Spleen (tissue), 11 donors: ENCODE measurements at regions not wholly inside any gene's neighbourhood (a gene's known extent, or its start where the extent isn't known, plus 50 kb on each side); places are given as distances from the start of the nearest gene placed in this dataset.

Source experiments
- DNase-seq: peaks from one replicate; pipeline ENCODE4 v3.0.0-alpha.2; 2020
- H3K27ac ChIP-seq, 8 donors: fragments of 200-600 bp; sonication (generic) in 7 of 8; 1 replicate in 4 of 8; 2 replicates in 4 of 8; pipeline versions ENCODE4 v1.5.0 to v1.8.0; 2016 to 2021; ENCODE audit warnings: inconsistent platforms in 4 of 8, mild to moderate bottlenecking in 4 of 8, moderate library complexity in 1 of 8
- H3K27me3 ChIP-seq, 7 donors: fragments of 200-600 bp; sonication (generic) in 6 of 7; replicated peaks in 1 of 7; 1 replicate in 4 of 7; 2 replicates in 3 of 7; pipeline versions ENCODE4 v1.5.0 to v1.8.0; 2016 to 2021; ENCODE audit warnings: inconsistent platforms in 3 of 7, mild to moderate bottlenecking in 1 of 7
- H3K36me3 ChIP-seq, 6 donors: fragments of 200-600 bp; sonication (generic) in 5 of 6; 1 replicate in 4 of 6; 2 replicates in 2 of 6; pipeline versions ENCODE4 v1.5.0 to v1.8.0; 2016 to 2021; ENCODE audit warnings: inconsistent platforms in 2 of 6
- H3K4me1 ChIP-seq, 6 donors: fragments of 200-600 bp; sonication (generic) in 5 of 6; 1 replicate in 3 of 6; 2 replicates in 3 of 6; pipeline versions ENCODE4 v1.5.0 to v1.8.0; 2016 to 2021; ENCODE audit warnings: inconsistent platforms in 3 of 6
- H3K4me3 ChIP-seq, 8 donors: fragments of 200-600 bp; sonication (generic) in 7 of 8; 1 replicate in 4 of 8; 2 replicates in 4 of 8; pipeline versions ENCODE4 v1.5.0 to v1.8.0; 2016 to 2021; ENCODE audit warnings: inconsistent platforms in 4 of 8, mild to moderate bottlenecking in 4 of 8, moderate library complexity in 2 of 8
- H3K9me3 ChIP-seq, 8 donors: fragments of 200-600 bp; sonication (generic) in 7 of 8; 1 replicate in 4 of 8; 2 replicates in 4 of 8; pipeline versions ENCODE4 v1.5.0 to v1.8.0; 2016 to 2021; ENCODE audit warnings: inconsistent platforms in 4 of 8
- CTCF ChIP-seq, 11 experiments: fragments of 200-600 bp in 7 of 11; fragments of 450-650 bp in 4 of 11; sonication (generic) in 4 of 11; IDR thresholded peaks in 8 of 11; conservative IDR thresholded peaks in 3 of 11; 1 replicate in 7 of 11; 2 replicates in 4 of 11; pipeline versions ENCODE4 v1.4.0 to v1.8.0; 2016 to 2021; ENCODE audit warnings: antibody characterized with exemption in 11 of 11, inconsistent platforms in 4 of 11, mild to moderate bottlenecking in 1 of 11
- POLR2A ChIP-seq, 3 donors: fragments of 450-650 bp; IDR thresholded peaks; one replicate each; pipeline ENCODE4 v1.5.1; 2017; ENCODE audit warnings: antibody characterized with exemption in 3 of 3, mild to moderate bottlenecking in 1 of 3
- POLR2AphosphoS5 ChIP-seq, 3 donors: sonication (generic); formaldehyde crosslinking; IDR thresholded peaks; one replicate each; pipeline ENCODE4 v1.5.1; 2017; ENCODE audit warnings: antibody characterized with exemption in 3 of 3
- WGBS, 5 donors: extraction: QIAGEN DNeasy Blood & Tissue Kit in 3 of 5; methylation state at CpG; one replicate each; pipeline versions ENCODE4 v1.1.5 to v1.1.7; 2013 to 2018; 5-methylcytosine and 5-hydroxymethylcytosine counted together
- intact Hi-C: fragments of 100-400 bp; cut with DNase I; formaldehyde crosslinking; loops from one replicate; pipeline ENCODE4 v1.15.0; 2023; ENCODE audit warnings: low total_unique reads
- donor health status: healthy with polysubstance abuse.
- donor health status: DM: no; HTN: no; CAD: no; lungs with moderate emphysema.
- donor health status: DM: no; HTN: no; CAD: no.
- donor health status: Bipolar disorder and iron deficiency.
- donor health status: healthy.
- donor health status: DM: no; HTN: no; CAD: no.
- donor health status: DM: yes; HTN: yes; CAD: no.

- no peak overlapping the region for H3K4me3 ChIP-seq
- H3K36me3 ChIP-seq, result no peaks in the 10 kb centered on the region
- 48 to 70% (median 56%) methylated on average over 8 of the region's 8 CpGs for WGBS, 5 donors
- H3K4me1 ChIP-seq, result no peaks in the 10 kb centered on the region
- no peak overlapping the region for H3K27ac ChIP-seq
- H3K27me3 ChIP-seq, result no peaks in the 10 kb centered on the region
- intact Hi-C loops, result no loop called here
- no peak for DNase-seq
- TF ChIP-seq CTCF (IDR thresholded peaks at IDR 0.05 in 8 of 11, conservative IDR thresholded peaks at IDR 0.05 in 3 of 11), result no peak
- H3K9me3 ChIP-seq, result peaks cover 0 to 4% (median 0%) of the 10 kb centered on the region in 8 donors
Observed at GRCh38 chr4:187019896-187020295, 296.2 kb upstream of the FAT1 start.

DNA sequence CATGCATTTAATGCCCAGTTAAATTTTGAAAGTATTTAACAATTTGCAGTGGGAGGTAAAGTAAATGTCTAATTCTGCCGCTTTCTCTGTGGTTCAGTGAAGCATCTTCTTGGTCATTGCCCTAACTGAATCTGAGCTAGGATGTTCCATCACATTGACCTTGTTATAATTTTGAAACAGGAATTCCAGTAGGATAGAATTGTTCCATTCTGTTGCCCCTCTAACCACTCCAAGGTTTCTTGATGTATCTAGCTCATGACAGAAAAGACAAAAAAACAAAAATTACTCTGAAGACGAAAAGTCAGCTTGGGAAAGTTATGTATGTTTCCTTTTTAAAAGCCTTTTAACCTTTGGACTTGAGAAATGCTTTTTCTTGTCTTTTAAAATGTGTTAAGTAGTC, 297.0 kb upstream of the FAT1 start:
- intact Hi-C loops, result no loop called here
- DNase-seq, result no peak
- Histone ChIP-seq H3K36me3 (no peaks in the 10 kb centered on the region), H3K4me1 (no peaks in the 10 kb centered on the region), H3K9me3 (peaks cover 0 to 4% (median 0%) of the 10 kb centered on the region in 8 donors), H3K27ac (no peak overlapping the region), H3K4me3 (no peak overlapping the region), H3K27me3 (no peaks in the 10 kb centered on the region)
- TF ChIP-seq POLR2AphosphoS5 (IDR thresholded peaks at IDR 0.05) (no peak), POLR2A (IDR thresholded peaks at IDR 0.05) (no peak), CTCF (IDR thresholded peaks at IDR 0.05 in 8 of 11, conservative IDR thresholded peaks at IDR 0.05 in 3 of 11) (no peak)
- 75 to 88% (median 81%) methylated on average over 2 of the region's 2 CpGs for WGBS, 5 donors

GRCh38 chr4:187021436-187022205, 298.0 kb upstream of the FAT1 start:
- no peak for DNase-seq
- WGBS, 5 donors, result 83 to 91% (median 85%) methylated on average over 6 of the region's 6 CpGs
- H3K4me3 ChIP-seq, result no peak overlapping the region
- H3K27me3 ChIP-seq, result no peaks in the 10 kb centered on the region
- intact Hi-C loops, result no loop called here
- H3K4me1 ChIP-seq, result no peaks in the 10 kb centered on the region
- H3K9me3 ChIP-seq, result peaks cover 0 to 13% (median 7%) of the 10 kb centered on the region in 8 donors
- no peaks in the 10 kb centered on the region for H3K36me3 ChIP-seq
- TF ChIP-seq CTCF (IDR thresholded peaks at IDR 0.05 in 8 of 11, conservative IDR thresholded peaks at IDR 0.05 in 3 of 11) (no peak), POLR2AphosphoS5 (IDR thresholded peaks at IDR 0.05) (no peak), POLR2A (IDR thresholded peaks at IDR 0.05) (no peak)
- H3K27ac ChIP-seq, result no peak overlapping the region

GRCh38 chr4:187027272-187027671, 303.6 kb upstream of the FAT1 start:
- Histone ChIP-seq H3K4me3 (no peak overlapping the region), H3K36me3 (no peaks in the 10 kb centered on the region), H3K9me3 (peaks cover 0 to 24% (median 12%) of the 10 kb centered on the region in 8 donors), H3K27me3 (no peaks in the 10 kb centered on the region), H3K4me1 (no peaks in the 10 kb centered on the region), H3K27ac (no peak overlapping the region)
- DNase-seq, result no peak
- intact Hi-C loops, result no loop called here
- 65 to 75% (median 69%) methylated on average over 6 of the region's 6 CpGs for WGBS, 5 donors
- TF ChIP-seq POLR2AphosphoS5 (IDR thresholded peaks at IDR 0.05) (no peak), POLR2A (IDR thresholded peaks at IDR 0.05) (no peak), CTCF (IDR thresholded peaks at IDR 0.05 in 8 of 11, conservative IDR thresholded peaks at IDR 0.05 in 3 of 11) (no peak)
